OCI-LY3 (cell line): ENCODE measurements at regions not wholly inside any gene's neighbourhood (a gene's known extent, or its start where the extent isn't known, plus 50 kb on each side); places are given as distances from the start of the nearest gene placed in this dataset.
"Not testable (repeated sequence)": the region's sequence is repeated elsewhere in the genome, so short reads cannot be mapped to it uniquely, and the experiment has no call there.

Experiments used
- H2AFZ ChIP-seq: fragments of 200-600, 300-600 bp; shearing (Covaris generic); 2 replicates; pipeline ENCODE4 v1.6.0; 2014; ENCODE audit warnings: antibody characterized with exemption, low read depth, low read length
- H3K27ac ChIP-seq: fragments of 200-600, 300-600 bp; sonication (generic); 2 replicates; pipeline ENCODE4 v1.5.1; 2014; ENCODE audit warnings: mild to moderate bottlenecking, low read length, moderate library complexity, mixed read lengths
- H3K27me3 ChIP-seq: fragments of 200-600, 300-600 bp; sonication (generic); 2 replicates; pipeline ENCODE4 v1.6.1; 2014; ENCODE audit warnings: low read depth, low read length, mixed read lengths
- H3K36me3 ChIP-seq: fragments of 200-600, 300-600 bp; sonication (generic); replicated peaks from 2 replicates; pipeline ENCODE3; 2014; ENCODE audit warnings: low read depth, low read length, mixed read lengths
- H3K4me1 ChIP-seq: fragments of 300-600, 200-600 bp; sonication (generic); 2 replicates; pipeline ENCODE4 v1.6.1; 2014; ENCODE audit warnings: low read length, mixed read lengths
- H3K4me2 ChIP-seq: fragments of 200-600, 300-600 bp; sonication (generic); 2 replicates; pipeline ENCODE4 v1.6.1; 2014; ENCODE audit warnings: low read length, mixed read lengths
- H3K4me3 ChIP-seq: fragments of 300-600, 200-600 bp; sonication (generic); 2 replicates; pipeline ENCODE4 v1.5.1; 2014; ENCODE audit warnings: antibody characterized with exemption, mild to moderate bottlenecking, low read length, moderate library complexity
- H3K79me2 ChIP-seq: fragments of 300-600, 200-600 bp; shearing (Covaris generic); 2 replicates; pipeline ENCODE4 v1.6.1; 2014; ENCODE audit warnings: mild to moderate bottlenecking, low read length, mixed read lengths
- H3K9ac ChIP-seq: fragments of 300-600, 200-600 bp; shearing (Covaris generic); 2 replicates; pipeline ENCODE4 v1.6.0; 2014; ENCODE audit warnings: mild to moderate bottlenecking, low read length, moderate library complexity
- H3K9me3 ChIP-seq: fragments of 200-600, 300-600 bp; shearing (Covaris generic); 2 replicates; pipeline ENCODE4 v1.6.1; 2014; ENCODE audit warnings: low read length, mixed read lengths; ENCODE audit not compliant: insufficient read depth
- H4K20me1 ChIP-seq: fragments of 200-600, 300-600 bp; sonication (generic); 2 replicates; pipeline ENCODE4 v1.6.1; 2016; ENCODE audit warnings: low read length, mixed read lengths; ENCODE audit not compliant: insufficient read depth
- EZH2phosphoT487 ChIP-seq: fragments of 200-600 bp; shearing (Covaris generic); IDR thresholded peaks from 2 replicates; pipeline ENCODE4 v1.6.1; 2018; ENCODE audit warnings: antibody characterized with exemption, mixed run types, low read depth
- TF ChIP-seq, protein P1 (sequence below): fragments of 200-600, 300-600 bp; sonication (generic); IDR thresholded peaks from 2 replicates; pipeline ENCODE4 v1.5.1; 2014; ENCODE audit warnings: antibody characterized with exemption, low read length, low read depth

DNA sequence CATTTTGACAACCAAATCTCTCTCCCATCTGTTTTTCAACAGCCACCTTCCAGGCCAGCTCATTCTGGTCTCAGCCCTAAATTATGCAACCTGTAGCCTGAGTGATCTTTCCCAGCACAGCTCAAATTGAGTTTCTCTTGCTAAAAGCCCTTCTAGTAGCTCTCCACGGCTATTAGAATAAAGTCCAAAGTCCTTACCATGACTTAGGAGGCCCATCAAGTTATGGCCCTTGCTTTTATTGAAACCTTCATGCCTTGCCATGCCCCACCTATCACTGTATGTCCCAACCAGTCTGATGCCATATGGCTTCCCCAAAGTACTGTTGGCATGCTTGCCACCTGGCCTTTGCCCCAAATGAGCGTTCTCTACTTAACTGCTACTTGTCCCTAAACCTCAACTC, 303.5 kb upstream of the GADL1 start:
- no peaks in the 10 kb centered on the region for H3K9me3 ChIP-seq
- H3K4me3 ChIP-seq = no peak overlapping the region
- H3K9ac ChIP-seq = no peak overlapping the region
- no peak overlapping the region for H3K4me2 ChIP-seq
- peaks cover 4% of the 10 kb centered on the region; the same call in 1 of the 2 replicates for H3K4me1 ChIP-seq
- H3K27me3 ChIP-seq = no peaks in the 10 kb centered on the region
- no peak overlapping the region for H2AFZ ChIP-seq
- TF ChIP-seq, protein P1, sequence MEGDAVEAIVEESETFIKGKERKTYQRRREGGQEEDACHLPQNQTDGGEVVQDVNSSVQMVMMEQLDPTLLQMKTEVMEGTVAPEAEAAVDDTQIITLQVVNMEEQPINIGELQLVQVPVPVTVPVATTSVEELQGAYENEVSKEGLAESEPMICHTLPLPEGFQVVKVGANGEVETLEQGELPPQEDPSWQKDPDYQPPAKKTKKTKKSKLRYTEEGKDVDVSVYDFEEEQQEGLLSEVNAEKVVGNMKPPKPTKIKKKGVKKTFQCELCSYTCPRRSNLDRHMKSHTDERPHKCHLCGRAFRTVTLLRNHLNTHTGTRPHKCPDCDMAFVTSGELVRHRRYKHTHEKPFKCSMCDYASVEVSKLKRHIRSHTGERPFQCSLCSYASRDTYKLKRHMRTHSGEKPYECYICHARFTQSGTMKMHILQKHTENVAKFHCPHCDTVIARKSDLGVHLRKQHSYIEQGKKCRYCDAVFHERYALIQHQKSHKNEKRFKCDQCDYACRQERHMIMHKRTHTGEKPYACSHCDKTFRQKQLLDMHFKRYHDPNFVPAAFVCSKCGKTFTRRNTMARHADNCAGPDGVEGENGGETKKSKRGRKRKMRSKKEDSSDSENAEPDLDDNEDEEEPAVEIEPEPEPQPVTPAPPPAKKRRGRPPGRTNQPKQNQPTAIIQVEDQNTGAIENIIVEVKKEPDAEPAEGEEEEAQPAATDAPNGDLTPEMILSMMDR = no peak
- no peak for TF ChIP-seq EZH2phosphoT487
- no peaks in the 10 kb centered on the region for H3K36me3 ChIP-seq
- no peaks in the 10 kb centered on the region for H3K79me2 ChIP-seq
- no peak overlapping the region for H3K27ac ChIP-seq
- no peaks in the 10 kb centered on the region for H4K20me1 ChIP-seq

DNA sequence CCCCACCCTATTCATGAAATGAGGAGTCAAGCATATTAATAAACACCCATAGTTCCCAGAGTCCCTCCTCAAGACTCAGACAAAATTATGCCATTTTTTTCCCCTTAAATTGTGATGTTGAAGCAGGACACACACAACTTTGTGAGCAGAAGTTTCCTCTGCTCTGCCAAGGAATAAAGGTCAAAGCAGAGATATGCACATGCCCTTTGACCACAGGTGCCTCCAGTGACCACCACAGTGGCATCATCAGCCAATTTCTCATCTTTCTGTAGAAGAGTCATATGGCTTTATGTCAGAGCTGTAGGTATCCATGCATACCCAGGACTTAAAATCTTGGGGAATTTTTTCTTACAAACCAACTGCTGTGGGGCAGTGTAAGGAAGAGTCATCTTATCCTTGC, 304.4 kb upstream of the GADL1 start:
- Histone ChIP-seq H4K20me1 (no peaks in the 10 kb centered on the region), H3K9ac (no peak overlapping the region), H3K4me3 (no peak overlapping the region), H3K4me2 (no peak overlapping the region), H3K79me2 (no peaks in the 10 kb centered on the region), H3K36me3 (no peaks in the 10 kb centered on the region), H3K4me1 (peaks cover 4% of the 10 kb centered on the region; the same call in 1 of the 2 replicates), H3K27ac (no peak overlapping the region), H3K27me3 (no peaks in the 10 kb centered on the region), H2AFZ (no peak overlapping the region), H3K9me3 (no peaks in the 10 kb centered on the region)
- no peak for TF ChIP-seq EZH2phosphoT487
- TF ChIP-seq, protein P1 = no peak

DNA sequence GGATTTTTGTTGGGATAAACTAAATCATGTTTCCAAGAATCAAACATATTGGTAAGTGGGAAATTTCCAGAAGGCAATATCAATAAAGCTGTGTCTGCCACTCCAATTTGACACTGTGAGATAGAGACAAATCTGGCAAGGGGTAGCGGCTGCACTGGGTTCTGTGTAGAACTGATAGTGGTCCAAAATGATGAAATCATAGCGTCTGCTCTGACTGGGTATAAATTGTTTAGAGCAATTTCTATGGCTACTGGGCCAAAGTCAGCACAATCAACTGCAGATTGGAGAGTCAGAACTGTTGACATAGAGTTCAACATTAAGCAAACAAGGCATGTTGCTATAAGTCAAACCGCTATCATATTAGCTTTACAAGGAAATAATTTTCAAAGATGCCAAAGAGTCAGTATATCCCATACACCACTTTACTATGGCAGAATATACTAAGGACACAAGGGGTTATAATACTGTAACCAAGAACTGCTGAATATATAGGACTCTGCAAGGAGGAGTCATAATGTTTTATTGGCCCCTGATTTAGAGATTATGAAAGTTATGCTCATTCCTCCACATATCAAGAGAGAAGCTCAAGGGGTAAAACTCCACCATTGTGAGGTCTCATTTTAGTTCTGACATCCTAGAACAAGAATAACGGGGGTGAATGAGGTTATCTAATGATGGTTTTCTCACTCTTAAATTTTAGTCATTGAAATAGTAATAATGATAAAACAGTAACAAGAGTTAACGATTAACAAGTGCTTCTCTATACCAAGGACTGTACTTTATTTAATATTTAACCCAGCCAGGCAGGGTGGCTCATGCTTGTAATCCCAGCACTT, 309.7 kb upstream of the GADL1 start:
- H3K4me2 ChIP-seq = no peak overlapping the region
- H3K9me3 ChIP-seq = peaks cover 19% of the 10 kb centered on the region
- no peaks in the 10 kb centered on the region for H3K79me2 ChIP-seq
- H4K20me1 ChIP-seq = no peaks in the 10 kb centered on the region
- H3K9ac ChIP-seq = no peak overlapping the region
- TF ChIP-seq, protein P1 = no peak
- TF ChIP-seq EZH2phosphoT487 = no peak
- H3K27me3 ChIP-seq = no peaks in the 10 kb centered on the region
- peaks cover 11% of the 10 kb centered on the region; the same call in 1 of the 2 replicates for H3K4me1 ChIP-seq
- H2AFZ ChIP-seq = no peak overlapping the region
- no peak overlapping the region for H3K4me3 ChIP-seq
- peaks cover 10% of the 10 kb centered on the region for H3K36me3 ChIP-seq
- no peak overlapping the region for H3K27ac ChIP-seq

DNA sequence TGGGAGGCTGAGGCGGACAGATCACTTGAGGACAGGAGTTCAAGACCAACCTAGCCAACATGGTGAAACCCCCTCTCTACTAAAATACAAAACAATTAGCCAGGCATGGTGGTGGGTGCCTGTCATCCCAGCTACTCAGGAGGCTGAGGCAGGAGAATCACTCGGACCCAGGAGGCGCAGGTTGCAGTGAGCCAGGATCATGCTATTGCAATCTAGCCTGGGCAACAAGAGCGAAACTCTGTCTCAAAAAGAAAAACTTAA, 310.3 kb upstream of the GADL1 start:
- peaks cover 19% of the 10 kb centered on the region for H3K9me3 ChIP-seq
- peaks cover 14% of the 10 kb centered on the region; the same call in 1 of the 2 replicates for H3K4me1 ChIP-seq
- H3K79me2 ChIP-seq, H3K27ac ChIP-seq, H3K4me3 ChIP-seq, H3K9ac ChIP-seq, H3K36me3 ChIP-seq, H4K20me1 ChIP-seq, H3K4me2 ChIP-seq, H2AFZ ChIP-seq, H3K27me3 ChIP-seq: not testable (repeated sequence)
